Panc1 (cell line): ENCODE measurements at regions not wholly inside any gene's neighbourhood (a gene's known extent, or its start where the extent isn't known, plus 50 kb on each side); places are given as distances from the start of the nearest gene placed in this dataset.

Source experiments
- ATAC-seq: fragments of 200-7000 bp; cut with Tn5 transposase; 2 replicates; pipeline ENCODE4 v1.9.1; 2020; ENCODE audit warnings: mild to moderate bottlenecking, moderate library complexity
- BruUV-seq: library from RNA; stranded (reverse); fragments of 400-500 nt; replicated peaks from 2 replicates; lab custom pipeline; 2021; lab: Mats Ljungman, UMichigan
- CTCF ChIA-PET: fragments of 300-600 bp; sonication (Branson Sonifier 250); formaldehyde crosslinking; loops from one replicate; lab custom pipeline; 2022; ENCODE audit warnings: antibody characterized with exemption; lab: Charles Lee
- POLR2A ChIA-PET: fragments of 300-600 bp; sonication (Branson Sonifier 250); formaldehyde crosslinking; loops from one replicate; lab custom pipeline; 2022; ENCODE audit warnings: antibody characterized with exemption; lab: Charles Lee
- DNase-seq: peaks from one replicate; pipeline ENCODE4 v3.0.0-alpha.2; 2010; ENCODE audit warnings: low read depth, low spot score
- H3K27ac ChIP-seq: 2 replicates; pipeline ENCODE4 v1.5.1; 2011; ENCODE audit warnings: mild to moderate bottlenecking, low read length, inconsistent platforms
- H3K27me3 ChIP-seq: fragments of 200-500 bp; sonication (Bioruptor generic); 2 replicates; pipeline ENCODE4 v1.6.0; 2014; ENCODE audit warnings: low read length, inconsistent platforms; ENCODE audit not compliant: control insufficient read depth, insufficient read depth
- H3K36me3 ChIP-seq: fragments of 200-500 bp; sonication (Bioruptor generic); 2 replicates; pipeline ENCODE4 v1.5.1; 2014; ENCODE audit warnings: inconsistent platforms, mild to moderate bottlenecking, low read length, moderate library complexity; ENCODE audit not compliant: control insufficient read depth, insufficient read depth
- H3K4me1 ChIP-seq: 2 replicates; pipeline ENCODE4 v1.5.1; 2011; ENCODE audit warnings: inconsistent platforms, mild to moderate bottlenecking, low read length, moderate library complexity; ENCODE audit not compliant: control insufficient read depth, insufficient read depth
- H3K4me3 ChIP-seq, 2 experiments: 2 replicates each; pipeline ENCODE4 v1.5.1; 2011 to 2012; ENCODE audit warnings: low read depth in 2 of 2, low read length in 2 of 2, mild to moderate bottlenecking in 2 of 2, inconsistent platforms in 1 of 2, moderate library complexity in 1 of 2
- H3K9me3 ChIP-seq: fragments of 200-500 bp; sonication (Bioruptor generic); 2 replicates; pipeline ENCODE4 v1.5.1; 2014; ENCODE audit warnings: low read depth, mild to moderate bottlenecking, inconsistent platforms, low read length, moderate library complexity; ENCODE audit not compliant: control insufficient read depth, insufficient read depth
- POLR2AphosphoS5 ChIP-seq: IDR thresholded peaks from 2 replicates; pipeline ENCODE4 v1.6.1; 2012; ENCODE audit warnings: mild to moderate bottlenecking, low read depth, low read length, moderate library complexity
- SIN3A ChIP-seq: IDR thresholded peaks from 2 replicates; pipeline ENCODE4 v1.6.1; 2012; ENCODE audit warnings: low read depth, mild to moderate bottlenecking, low read length, moderate library complexity, borderline replicate concordance; ENCODE audit not compliant: insufficient read depth
- TCF7L2 ChIP-seq: IDR thresholded peaks from 2 replicates; pipeline ENCODE4 v1.6.1; 2011; ENCODE audit warnings: mild to moderate bottlenecking, low read depth, low read length, inconsistent platforms
- in situ Hi-C: cut with HindIII; loops from 2 replicates; pipeline ENCODE4 v1.10.0; 2016; ENCODE audit warnings: low sequenced_read_pairs, low pct_unique_long_range_greater_than_20kb
- intact Hi-C: fragments of 100-400 bp; cut with micrococcal nuclease; formaldehyde crosslinking; loops from one replicate; pipeline ENCODE4 v1.10.0; 2022; ENCODE audit not compliant: unreplicated experiment
- TF ChIP-seq, protein P1 (sequence below), 2 experiments: IDR thresholded peaks; 2 replicates each; pipeline ENCODE4 v1.6.1; 2011 to 2012; ENCODE audit warnings: low read depth in 2 of 2, control low read depth in 1 of 2, low read length in 1 of 2, mild to moderate bottlenecking in 1 of 2, moderate library complexity in 1 of 2; ENCODE audit not compliant: insufficient read depth in 1 of 2
- TF ChIP-seq, protein P2 (sequence below): fragments of 450-650 bp; IDR thresholded peaks from 2 replicates; pipeline ENCODE4 v1.5.1; 2017; ENCODE audit warnings: mild to moderate bottlenecking

GRCh38 chr5:100026606-100027005 is 508.6 kb upstream of the FAM174A start:
- no peak overlapping the region for H3K4me3 ChIP-seq
- ATAC-seq, result no peak
- ChIA-PET POLR2A (no interaction called here), CTCF (no interaction called here)
- intact Hi-C loops, result no loop called here
- no peaks in the 10 kb centered on the region for H3K4me1 ChIP-seq
- no peaks in the 10 kb centered on the region for H3K27me3 ChIP-seq
- DNase-seq, result no peak
- in situ Hi-C loops, result no loop called here
- no peak overlapping the region for H3K27ac ChIP-seq
- TF ChIP-seq, protein P1, sequence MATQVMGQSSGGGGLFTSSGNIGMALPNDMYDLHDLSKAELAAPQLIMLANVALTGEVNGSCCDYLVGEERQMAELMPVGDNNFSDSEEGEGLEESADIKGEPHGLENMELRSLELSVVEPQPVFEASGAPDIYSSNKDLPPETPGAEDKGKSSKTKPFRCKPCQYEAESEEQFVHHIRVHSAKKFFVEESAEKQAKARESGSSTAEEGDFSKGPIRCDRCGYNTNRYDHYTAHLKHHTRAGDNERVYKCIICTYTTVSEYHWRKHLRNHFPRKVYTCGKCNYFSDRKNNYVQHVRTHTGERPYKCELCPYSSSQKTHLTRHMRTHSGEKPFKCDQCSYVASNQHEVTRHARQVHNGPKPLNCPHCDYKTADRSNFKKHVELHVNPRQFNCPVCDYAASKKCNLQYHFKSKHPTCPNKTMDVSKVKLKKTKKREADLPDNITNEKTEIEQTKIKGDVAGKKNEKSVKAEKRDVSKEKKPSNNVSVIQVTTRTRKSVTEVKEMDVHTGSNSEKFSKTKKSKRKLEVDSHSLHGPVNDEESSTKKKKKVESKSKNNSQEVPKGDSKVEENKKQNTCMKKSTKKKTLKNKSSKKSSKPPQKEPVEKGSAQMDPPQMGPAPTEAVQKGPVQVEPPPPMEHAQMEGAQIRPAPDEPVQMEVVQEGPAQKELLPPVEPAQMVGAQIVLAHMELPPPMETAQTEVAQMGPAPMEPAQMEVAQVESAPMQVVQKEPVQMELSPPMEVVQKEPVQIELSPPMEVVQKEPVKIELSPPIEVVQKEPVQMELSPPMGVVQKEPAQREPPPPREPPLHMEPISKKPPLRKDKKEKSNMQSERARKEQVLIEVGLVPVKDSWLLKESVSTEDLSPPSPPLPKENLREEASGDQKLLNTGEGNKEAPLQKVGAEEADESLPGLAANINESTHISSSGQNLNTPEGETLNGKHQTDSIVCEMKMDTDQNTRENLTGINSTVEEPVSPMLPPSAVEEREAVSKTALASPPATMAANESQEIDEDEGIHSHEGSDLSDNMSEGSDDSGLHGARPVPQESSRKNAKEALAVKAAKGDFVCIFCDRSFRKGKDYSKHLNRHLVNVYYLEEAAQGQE (IDR thresholded peaks at IDR 0.05; ENCODE audit: insufficient read depth in 1 of 2, low read depth in 2 of 2, low read length in 1 of 2), result no peak
- TF ChIP-seq, protein P2, sequence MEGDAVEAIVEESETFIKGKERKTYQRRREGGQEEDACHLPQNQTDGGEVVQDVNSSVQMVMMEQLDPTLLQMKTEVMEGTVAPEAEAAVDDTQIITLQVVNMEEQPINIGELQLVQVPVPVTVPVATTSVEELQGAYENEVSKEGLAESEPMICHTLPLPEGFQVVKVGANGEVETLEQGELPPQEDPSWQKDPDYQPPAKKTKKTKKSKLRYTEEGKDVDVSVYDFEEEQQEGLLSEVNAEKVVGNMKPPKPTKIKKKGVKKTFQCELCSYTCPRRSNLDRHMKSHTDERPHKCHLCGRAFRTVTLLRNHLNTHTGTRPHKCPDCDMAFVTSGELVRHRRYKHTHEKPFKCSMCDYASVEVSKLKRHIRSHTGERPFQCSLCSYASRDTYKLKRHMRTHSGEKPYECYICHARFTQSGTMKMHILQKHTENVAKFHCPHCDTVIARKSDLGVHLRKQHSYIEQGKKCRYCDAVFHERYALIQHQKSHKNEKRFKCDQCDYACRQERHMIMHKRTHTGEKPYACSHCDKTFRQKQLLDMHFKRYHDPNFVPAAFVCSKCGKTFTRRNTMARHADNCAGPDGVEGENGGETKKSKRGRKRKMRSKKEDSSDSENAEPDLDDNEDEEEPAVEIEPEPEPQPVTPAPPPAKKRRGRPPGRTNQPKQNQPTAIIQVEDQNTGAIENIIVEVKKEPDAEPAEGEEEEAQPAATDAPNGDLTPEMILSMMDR, result no peak
- TF ChIP-seq POLR2AphosphoS5 (no peak), TCF7L2 (no peak), SIN3A (no peak)
- BruUV-seq, result no TSS peak
- no peaks in the 10 kb centered on the region for H3K36me3 ChIP-seq
- H3K9me3 ChIP-seq, result no peaks in the 10 kb centered on the region

DNA sequence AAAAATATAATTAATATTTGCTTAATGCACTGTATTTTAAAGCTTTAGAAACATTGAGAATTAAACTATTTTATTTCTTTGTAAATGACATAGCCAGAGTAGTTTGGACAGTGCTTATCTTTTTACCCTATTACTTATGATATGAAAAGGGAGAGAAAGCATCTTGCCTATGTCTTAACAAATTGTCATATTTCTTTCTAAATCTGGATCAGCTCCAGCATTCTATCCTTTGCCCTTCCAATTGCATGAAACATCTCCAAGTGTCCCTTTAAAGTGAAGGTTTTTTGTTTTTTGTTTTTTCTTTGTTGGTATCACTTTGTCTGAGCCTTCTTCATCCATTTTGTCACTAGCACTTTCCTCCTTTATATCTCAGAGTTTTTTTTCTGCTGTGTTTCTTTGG is 511.6 kb upstream of the FAM174A start:
- Histone ChIP-seq H3K4me3 (no peak overlapping the region), H3K27ac (no peak overlapping the region), H3K9me3 (no peaks in the 10 kb centered on the region), H3K27me3 (no peaks in the 10 kb centered on the region), H3K4me1 (no peaks in the 10 kb centered on the region), H3K36me3 (no peaks in the 10 kb centered on the region)
- ChIA-PET CTCF (no interaction called here), POLR2A (no interaction called here)
- no peak for DNase-seq
- in situ Hi-C loops, result no loop called here
- ATAC-seq, result no peak
- intact Hi-C loops, result no loop called here
- BruUV-seq, result no TSS peak
- TF ChIP-seq, protein P2, result no peak
- TF ChIP-seq POLR2AphosphoS5, result no peak
- no peak for TF ChIP-seq TCF7L2
- TF ChIP-seq, protein P1 (IDR thresholded peaks at IDR 0.05; ENCODE audit: insufficient read depth in 1 of 2, low read depth in 2 of 2, low read length in 1 of 2), result no peak
- no peak for TF ChIP-seq SIN3A
